NOMO-1 treated with dmso at 0.1 percent for 144 hours (cell line): ENCODE measurements at regions not wholly inside any gene's neighbourhood (a gene's known extent, or its start where the extent isn't known, plus 50 kb on each side); places are given as distances from the start of the nearest gene placed in this dataset.

Source experiments
- DNase-seq: peaks from one replicate; lab custom pipeline; 2025; ENCODE audit not compliant: unreplicated experiment; lab: John Stamatoyannopoulos, UW

DNA sequence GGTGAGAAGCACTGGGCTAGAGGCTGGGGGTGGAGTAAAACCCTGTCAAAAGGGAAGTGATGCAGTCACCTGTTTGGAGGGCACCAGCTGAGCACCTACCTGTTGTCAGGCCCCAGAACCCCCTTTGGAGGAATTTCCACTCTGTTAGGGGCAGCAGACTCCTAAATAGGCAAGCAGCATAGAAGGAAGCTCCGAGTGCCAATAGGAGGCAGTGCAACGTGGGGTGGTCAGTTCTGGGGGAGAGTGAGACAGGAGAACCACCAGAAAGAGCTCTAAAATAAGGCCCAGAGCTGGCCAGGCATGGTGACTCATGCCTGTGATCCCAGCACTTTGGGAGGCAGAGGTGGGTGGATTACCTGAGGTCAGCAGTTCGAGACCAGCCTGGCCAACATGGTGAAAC is 203.7 kb upstream of the ZC3H12A start:
- no peak for DNase-seq

DNA sequence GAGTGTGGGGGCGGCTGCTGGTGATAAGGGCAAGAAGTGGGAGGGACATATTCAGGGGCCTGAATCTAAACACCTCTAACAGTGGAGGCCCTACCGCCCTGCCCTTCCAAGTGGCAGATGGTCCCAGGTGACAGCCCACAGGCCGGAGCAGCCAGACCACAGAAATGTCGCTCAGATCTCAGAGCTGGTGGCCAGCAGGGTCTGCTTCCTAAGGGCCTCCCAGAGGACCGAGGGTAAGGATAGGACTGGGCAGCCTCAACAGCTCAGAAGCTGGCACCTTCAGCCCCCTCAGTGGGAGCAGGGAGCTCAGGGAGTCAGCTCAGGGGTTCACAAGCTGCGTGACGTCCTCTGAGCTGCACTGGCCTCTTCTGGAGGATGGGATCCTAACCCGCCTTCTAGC is 201.8 kb upstream of the ZC3H12A start:
- no peak for DNase-seq

DNA sequence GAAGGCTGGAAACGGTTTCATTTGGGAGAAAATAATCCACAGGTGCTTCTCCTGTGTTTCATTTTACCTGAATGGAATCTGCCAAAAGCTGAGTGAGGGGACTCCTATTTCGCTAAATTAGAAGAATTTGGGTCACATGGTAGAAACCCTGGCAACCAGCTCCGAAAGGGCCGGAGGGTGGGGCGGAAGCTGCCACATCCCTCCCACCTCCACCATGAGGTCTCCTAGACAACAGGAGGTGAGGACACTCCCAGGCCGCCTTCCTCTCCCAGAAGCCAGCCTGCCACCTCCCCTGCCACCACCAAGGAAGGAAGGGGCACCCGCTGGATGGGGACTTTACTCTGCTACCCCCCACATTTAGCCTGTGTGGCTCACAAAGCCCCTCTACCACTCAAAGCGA is 199.9 kb upstream of the ZC3H12A start:
- DNase-seq, result no peak

DNA sequence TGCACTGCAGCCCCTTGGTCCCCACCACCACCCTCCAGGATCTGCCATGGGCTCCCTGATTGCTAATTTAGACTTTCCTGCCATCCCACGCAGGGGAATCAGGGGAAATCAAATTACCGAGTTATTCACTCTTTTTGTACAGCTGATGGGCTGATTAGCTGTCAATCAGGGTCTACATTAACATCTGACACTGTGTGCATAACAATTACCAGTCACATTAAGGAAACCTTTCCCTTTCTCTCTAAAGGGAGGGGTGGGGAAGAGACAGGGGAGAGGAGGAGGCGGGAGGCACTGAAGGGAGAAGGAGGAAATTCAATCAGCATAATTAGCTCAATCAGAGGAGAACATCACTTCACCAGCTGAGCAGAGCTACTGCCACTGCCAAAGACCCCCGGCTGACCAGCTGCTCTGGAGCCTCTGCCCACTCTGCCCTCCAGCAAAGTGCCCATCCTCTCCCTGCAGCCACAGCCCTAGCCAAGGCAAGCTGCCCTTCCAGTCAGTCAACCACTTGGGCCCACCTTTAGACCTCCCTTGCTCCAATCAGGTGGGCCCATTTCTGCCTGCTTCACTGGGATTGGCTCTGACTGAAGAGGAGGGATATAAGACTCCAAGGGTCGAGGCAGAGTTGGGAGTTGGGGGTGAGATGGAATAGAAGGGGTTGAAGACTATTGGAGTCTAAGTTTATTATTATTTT is 199.3 kb upstream of the ZC3H12A start:
- no peak for DNase-seq

DNA sequence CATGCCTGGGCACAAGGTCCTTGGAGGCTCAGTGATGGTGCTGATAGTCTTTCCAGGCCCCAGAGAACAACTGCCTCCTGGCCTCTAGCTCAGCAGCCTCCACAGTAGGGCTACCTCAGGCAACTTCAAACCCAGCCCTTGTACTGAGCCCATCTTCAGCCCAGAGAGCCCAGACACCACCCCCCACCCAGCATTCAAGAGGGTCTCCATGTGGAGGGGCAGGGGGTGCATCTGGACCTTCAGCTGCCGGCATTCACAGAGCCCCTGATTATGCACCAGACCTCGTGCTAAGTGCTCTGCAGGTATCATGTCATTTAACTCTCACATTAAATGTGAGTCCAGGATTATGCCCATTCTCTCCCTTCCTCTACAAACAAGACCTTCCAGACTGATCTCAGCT is 197.0 kb upstream of the ZC3H12A start:
- no peak for DNase-seq

GRCh38 chr1:37281354-37281753 is 193.0 kb upstream of the ZC3H12A start:
- no peak for DNase-seq

DNA sequence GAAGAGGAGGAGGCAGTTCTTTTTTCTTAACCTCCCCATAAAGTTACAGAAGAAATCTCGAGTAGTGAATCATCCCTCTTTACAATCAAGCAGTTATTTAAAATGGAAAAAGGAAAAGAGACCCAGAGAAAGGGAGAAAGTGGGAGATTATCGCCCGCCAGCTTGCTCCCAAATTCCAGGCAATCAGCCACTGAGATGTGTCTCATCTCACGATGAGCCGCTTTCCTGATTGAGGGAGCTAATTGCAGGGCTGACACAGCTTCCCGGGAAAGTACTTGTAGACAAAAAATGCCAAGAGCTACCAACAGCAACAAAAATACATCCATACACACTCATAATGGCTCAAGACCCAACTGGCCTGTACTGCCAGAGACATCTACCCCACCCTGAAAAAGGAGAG is 191.6 kb upstream of the ZC3H12A start:
- DNase-seq, result no peak

DNA sequence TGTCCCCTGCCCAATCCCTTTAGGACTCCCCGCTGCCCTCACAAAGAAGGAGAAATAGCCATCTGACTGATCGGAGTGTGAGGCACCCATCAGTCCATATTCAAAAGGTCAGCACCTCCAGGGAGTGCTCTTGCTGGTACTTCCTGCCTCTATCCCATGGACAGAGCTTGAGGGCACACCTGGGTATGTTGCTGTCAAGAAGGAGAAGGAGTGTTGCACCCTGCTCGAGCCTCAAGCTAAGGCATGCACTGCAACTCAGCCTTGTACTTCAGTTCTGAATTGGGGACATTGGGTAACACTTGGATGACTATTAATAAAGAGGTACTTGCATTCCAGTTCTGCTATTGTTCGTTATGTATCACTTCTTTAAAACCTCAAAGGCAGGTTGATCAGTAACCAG is 190.3 kb upstream of the ZC3H12A start:
- no peak for DNase-seq

- DNase-seq, result no peak
These were observed 187.5 kb upstream of the ZC3H12A start for GRCh38 chr1:37286881-37287280.

DNA sequence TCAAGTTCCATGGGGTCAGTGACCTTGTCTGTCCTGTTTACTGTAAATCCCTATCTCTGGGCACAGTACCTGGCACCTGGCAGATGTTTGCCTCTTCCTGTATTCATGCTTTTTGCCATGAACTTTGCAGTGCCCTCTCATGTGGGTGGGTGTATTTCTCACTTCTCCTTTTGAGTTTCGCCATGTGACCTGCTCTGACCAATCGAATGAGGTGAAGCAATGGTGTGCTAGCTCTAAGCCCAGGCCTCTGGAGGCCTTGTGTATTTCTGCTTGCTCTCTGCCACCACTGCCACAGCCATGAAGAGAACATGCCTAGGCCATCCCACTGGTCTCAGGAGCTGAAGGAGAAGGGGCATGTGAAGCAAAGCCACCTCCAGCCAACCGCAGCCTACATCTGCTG is 185.5 kb upstream of the ZC3H12A start:
- DNase-seq, result peak; percentile 73

GRCh38 chr1:37290718-37291117 is 183.7 kb upstream of the ZC3H12A start:
- DNase-seq, result no peak

- no peak for DNase-seq
These were observed 181.6 kb upstream of the ZC3H12A start for GRCh38 chr1:37292789-37293188.

DNA sequence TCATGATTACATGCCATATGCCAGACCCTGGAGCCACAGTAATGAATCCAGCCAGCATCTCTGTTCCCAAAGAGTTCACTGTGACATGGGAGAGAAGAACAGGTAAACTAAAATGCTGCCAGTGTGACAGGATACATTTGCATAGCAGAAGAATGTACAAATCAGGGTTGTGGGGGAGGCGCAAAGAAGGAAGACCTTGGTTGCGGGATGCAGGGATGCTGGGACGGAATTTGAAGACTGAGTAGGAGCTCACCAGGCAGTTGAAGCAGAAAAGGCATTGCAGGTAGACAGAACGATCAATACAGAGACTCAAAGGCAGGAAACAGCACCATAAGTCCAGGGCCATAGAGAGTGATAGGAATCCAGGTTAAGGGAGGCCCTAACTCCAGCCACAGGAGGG is 180.3 kb upstream of the ZC3H12A start:
- DNase-seq, result no peak

DNA sequence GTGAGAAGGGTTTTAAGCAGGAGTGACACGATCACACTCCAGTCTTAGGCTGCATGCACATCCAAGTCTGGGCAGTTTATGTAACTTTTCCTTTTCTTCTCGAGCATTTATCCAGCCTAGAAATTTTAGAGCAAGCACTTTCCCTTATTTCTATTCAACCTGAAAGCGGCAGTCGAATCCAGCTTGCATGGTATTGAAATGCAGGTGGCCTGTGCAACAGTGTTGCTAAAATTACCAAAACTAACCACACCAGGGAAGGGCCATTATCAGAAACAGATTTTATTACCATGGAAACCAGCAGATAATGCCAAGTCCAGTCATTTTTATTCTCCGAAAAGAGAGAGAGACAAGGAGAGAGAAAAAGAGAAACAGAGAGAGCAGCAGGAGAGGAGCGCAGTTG is 179.9 kb upstream of the ZC3H12A start:
- no peak for DNase-seq

GRCh38 chr1:37298769-37299168 is 175.6 kb upstream of the ZC3H12A start:
- DNase-seq, result no peak

- DNase-seq, result no peak
These were observed 175.2 kb upstream of the ZC3H12A start for GRCh38 chr1:37299216-37299615.

DNA sequence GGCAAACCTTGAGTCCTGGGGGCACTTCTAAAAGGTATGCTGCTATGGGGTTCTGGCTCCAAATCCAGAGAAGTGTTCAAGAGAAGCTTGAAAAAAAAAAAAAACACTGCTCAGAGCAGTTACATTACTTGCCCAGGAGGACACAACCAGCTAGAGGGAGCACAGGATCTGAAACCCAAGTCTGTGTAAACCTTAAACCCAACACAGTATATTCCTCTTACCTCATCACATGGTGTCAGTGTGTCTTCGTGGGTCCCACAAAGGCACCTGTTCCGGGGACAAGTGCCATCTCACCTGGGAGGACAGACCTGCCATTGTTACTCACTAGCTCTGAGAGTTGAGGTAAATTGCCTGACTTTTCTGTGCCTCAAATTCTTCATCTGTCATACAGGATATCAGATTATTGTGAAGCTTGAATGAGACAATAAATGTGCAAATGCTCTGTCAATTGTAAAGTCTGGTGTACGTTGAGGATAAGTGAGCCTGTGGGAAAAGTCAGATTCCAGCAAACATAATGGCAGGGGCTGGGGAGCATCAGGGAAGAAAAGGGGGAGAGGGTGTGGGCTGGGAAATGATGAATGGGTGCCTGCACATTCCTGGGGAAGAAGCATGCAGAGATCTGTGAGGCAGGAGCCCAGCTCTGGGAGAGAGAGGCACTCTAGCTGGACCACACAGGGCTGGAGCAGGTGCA is 170.4 kb upstream of the ZC3H12A start:
- DNase-seq, result no peak

GRCh38 chr1:37305108-37305507 is 169.3 kb upstream of the ZC3H12A start:
- DNase-seq, result no peak

DNA sequence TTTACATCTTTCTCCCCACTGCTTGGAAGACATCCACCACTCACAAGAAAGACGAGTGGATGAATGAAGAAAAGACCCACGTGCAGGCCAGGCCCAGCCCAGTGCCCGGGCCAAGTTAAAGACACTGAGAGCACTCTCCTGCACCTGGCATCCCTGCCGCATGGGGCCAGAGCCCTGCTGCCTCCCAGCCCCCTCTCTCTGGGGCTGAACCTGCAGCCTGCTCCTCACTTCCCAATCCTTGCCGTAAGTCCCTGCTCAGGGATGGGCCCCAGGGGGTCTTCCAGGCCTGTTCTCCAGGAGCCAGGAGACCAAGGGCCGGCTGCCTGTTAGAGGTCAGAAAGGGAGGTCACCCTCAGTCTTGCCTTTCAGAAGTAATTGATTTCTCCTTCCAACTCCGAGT is 168.5 kb upstream of the ZC3H12A start:
- DNase-seq, result no peak

- DNase-seq, result no peak
These were observed 167.9 kb upstream of the ZC3H12A start for GRCh38 chr1:37306461-37306860.

DNA sequence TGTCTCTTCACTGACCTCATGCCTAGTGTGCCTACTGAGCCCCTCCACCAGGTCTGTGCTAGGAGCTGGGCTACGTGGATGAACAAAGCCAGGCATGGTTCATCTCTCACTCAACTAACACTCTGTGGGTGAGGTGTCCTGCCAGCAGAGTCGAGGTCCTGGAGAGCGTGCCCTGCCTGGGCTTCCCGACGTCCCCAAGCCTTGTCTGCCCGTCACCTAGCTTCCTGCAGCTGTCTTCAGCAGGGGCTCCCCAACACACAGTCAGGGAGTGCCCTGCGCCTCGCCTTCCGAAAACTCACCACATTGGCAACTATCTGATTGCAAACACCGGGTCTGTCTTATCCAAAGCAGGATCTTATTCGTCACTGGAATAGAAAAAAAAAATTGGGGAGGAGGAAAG is 167.5 kb upstream of the ZC3H12A start:
- no peak for DNase-seq

- DNase-seq, result no peak
These were observed 166.1 kb upstream of the ZC3H12A start for GRCh38 chr1:37308031-37308960.
